GM12874 (cell line): ENCODE measurements at regions not wholly inside any gene's neighbourhood (a gene's known extent, or its start where the extent isn't known, plus 50 kb on each side); places are given as distances from the start of the nearest gene placed in this dataset.

Experiments used
- TF ChIP-seq, protein P1 (sequence below): IDR thresholded peaks from 2 replicates; pipeline ENCODE4 v1.5.1; 2011; ENCODE audit warnings: low read depth, mild to moderate bottlenecking, control low read depth, low read length, moderate library complexity; ENCODE audit not compliant: insufficient read depth

- TF ChIP-seq, protein P1, sequence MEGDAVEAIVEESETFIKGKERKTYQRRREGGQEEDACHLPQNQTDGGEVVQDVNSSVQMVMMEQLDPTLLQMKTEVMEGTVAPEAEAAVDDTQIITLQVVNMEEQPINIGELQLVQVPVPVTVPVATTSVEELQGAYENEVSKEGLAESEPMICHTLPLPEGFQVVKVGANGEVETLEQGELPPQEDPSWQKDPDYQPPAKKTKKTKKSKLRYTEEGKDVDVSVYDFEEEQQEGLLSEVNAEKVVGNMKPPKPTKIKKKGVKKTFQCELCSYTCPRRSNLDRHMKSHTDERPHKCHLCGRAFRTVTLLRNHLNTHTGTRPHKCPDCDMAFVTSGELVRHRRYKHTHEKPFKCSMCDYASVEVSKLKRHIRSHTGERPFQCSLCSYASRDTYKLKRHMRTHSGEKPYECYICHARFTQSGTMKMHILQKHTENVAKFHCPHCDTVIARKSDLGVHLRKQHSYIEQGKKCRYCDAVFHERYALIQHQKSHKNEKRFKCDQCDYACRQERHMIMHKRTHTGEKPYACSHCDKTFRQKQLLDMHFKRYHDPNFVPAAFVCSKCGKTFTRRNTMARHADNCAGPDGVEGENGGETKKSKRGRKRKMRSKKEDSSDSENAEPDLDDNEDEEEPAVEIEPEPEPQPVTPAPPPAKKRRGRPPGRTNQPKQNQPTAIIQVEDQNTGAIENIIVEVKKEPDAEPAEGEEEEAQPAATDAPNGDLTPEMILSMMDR = peak; percentile 98
Observed at GRCh38 chr7:106176414-106177299, 64.5 kb upstream of the SYPL1 start.

GRCh38 chr7:106175507-106175906 lies 63.4 kb upstream of the SYPL1 start:
- TF ChIP-seq, protein P1 = no peak

- TF ChIP-seq, protein P1 = no peak
Observed at GRCh38 chr7:106170651-106171050, 58.5 kb upstream of the SYPL1 start.

- TF ChIP-seq, protein P1 = no peak
Observed at GRCh38 chr7:106169821-106170610, 57.9 kb upstream of the SYPL1 start.

DNA sequence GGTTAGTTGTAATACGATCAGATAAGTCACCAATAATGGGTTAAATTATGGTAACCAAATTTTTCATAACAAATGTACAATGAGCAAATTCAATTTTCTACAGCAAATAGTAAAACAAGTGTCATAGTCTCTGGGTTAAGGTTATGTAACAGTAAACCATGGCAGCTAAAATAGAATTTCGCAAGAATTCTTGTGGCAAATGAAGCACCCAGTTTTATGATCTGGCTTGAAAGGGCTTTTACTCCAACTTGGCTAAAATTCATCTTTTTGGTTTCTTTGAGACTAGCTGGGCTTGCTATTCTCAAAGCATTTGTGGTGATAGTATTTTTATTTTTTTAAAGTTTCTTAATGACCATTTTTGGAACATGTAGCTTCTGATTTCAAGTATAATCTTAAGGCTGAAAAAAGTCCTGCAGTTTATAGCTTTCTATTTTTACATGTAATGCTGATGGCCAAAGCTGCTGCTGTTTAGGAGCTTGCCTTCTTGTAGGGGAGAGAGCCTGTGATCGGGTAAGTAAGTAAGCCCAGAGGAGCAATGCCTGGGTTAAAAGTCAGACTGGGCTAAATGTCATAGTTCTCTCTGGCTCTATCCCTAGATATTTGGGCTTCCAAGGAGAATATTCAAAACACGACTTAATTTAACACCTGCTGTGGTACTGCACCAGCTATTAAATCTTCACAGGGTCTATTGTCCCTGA lies 55.5 kb upstream of the SYPL1 start:
- TF ChIP-seq, protein P1 = no peak

DNA sequence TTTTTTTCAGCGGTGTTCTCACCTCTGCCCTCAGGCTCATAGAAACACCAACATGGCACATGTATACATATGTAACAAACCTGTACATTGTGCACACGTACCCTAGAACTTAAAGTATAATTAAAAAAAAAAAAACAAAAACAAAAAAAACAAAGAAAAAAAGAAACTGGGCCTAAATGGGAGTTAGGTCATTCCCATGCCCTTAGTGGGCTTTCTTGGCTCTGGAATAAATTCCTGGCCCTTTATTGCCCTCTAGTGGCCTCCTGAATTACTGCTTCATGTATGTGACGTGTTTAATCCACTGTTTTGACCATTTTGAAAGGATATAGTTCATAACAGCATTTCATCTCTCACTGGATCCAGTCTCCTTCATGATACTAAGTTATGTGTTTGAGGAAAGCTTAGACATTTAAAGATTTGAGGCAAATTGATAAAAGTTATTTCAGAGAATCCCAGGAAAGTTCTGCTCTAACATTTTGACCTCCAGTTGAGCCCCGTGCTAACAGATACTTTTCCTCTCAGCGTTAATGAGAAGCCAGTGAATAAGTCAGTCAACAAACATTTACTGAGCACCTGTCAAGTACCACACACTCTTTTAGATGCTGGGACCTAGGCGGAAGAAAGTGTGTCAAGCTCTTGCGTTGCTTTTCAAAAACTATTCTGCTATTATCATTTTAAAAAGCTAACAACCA lies 54.7 kb upstream of the SYPL1 start:
- TF ChIP-seq, protein P1 = peak; percentile 58
